ENCODE measurements at regions not wholly inside any gene's neighbourhood (a gene's known extent, or its start where the extent isn't known, plus 50 kb on each side); places are given as distances from the start of the nearest gene placed in this dataset.

DNA sequence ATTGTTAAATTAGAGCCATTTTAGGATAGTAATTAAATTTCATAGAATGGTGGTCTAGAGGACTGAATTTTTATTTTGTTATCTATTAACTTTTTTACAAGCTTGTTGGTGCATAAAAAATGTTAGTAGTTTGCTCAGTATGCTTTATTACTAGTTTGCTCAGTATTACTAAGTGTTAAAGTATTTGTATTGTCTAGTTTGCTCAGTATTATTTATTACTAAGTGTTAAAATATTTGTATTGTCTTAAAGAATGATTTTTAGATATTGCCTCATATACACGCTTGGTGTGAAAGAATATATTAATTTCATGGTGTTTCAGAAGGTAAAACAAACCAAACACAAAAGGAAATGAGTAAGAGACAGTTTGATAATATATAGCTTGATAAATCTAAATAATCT, 268.4 kb upstream of the MAGEB18 start:
- no CpG with 5 or more reads among the region's 1 CpG for WGBS, 2 experiments (ENCODE audit: extremely low coverage in 2 of 2, insufficient read length in 1 of 2)
- Histone ChIP-seq H3K4me2 (ENCODE audit: low read depth, low read length) (no peak overlapping the region), H3K4ac (ENCODE audit: low read depth, low read length) (no peak overlapping the region), H3K9ac (ENCODE audit: low read depth, low read length) (no peak overlapping the region), H2AFZ (replicated peaks; ENCODE audit: low read length, poor library complexity) (no peak overlapping the region), H2BK20ac (ENCODE audit: low read depth, low read length) (no peak overlapping the region), H4K5ac (ENCODE audit: low read depth, low read length) (no peak overlapping the region), H3K9me3 (ENCODE audit: control insufficient read depth, insufficient read depth, low read length) (0 out of 2 replicates have a peak, but pooled peaks cover 2% of the 10 kb centered on the region), H3K23ac (ENCODE audit: low read depth, low read length) (no peak overlapping the region), H2BK15ac (ENCODE audit: low read depth, low read length) (no peak overlapping the region), H3K18ac (ENCODE audit: low read depth, low read length) (no peak overlapping the region), H3K9me1 (ENCODE audit: insufficient read depth, low read length) (no peaks in the 10 kb centered on the region), H2AK5ac (ENCODE audit: low read depth, low read length) (no peak overlapping the region), H3K4me1 (ENCODE audit: control insufficient read depth, insufficient read depth, low read length) (no peaks in the 10 kb centered on the region), H3K27me3 (ENCODE audit: control insufficient read depth, insufficient read depth, low read length) (no peaks in the 10 kb centered on the region), H2BK5ac (ENCODE audit: low read depth, low read length, poor library complexity, severe bottlenecking) (no peak overlapping the region), H3K36me3 (ENCODE audit: control insufficient read depth, insufficient read depth, low read length) (no peaks in the 10 kb centered on the region), H3K79me1 (ENCODE audit: low read depth in 1 of 2, low read length in 2 of 2) (no peaks in the 10 kb centered on the region), H4K91ac (ENCODE audit: insufficient read depth, low read depth, low read length) (no peak overlapping the region), H2AK9ac (replicated peaks; ENCODE audit: low read depth, low read length, poor library complexity) (no peak overlapping the region), H4K20me1 (ENCODE audit: insufficient read depth, low read length) (no peaks in the 10 kb centered on the region), H2BK120ac (ENCODE audit: low read depth, low read length) (no peak overlapping the region), H4K8ac (ENCODE audit: low read depth in 2 of 2, low read length in 2 of 2) (no peak overlapping the region), H3K14ac (replicated peaks; ENCODE audit: low read depth, low read length) (no peak overlapping the region), H3K4me3 (ENCODE audit: insufficient read depth, low read depth, low read length) (no peak overlapping the region), H3K56ac (ENCODE audit: extremely low read depth, insufficient read depth, low read length) (no peak overlapping the region), H3K27ac (ENCODE audit: insufficient read depth, low read length) (no peak overlapping the region)
- ATAC-seq (ENCODE audit: low read depth) (no peak), DNase-seq (no peak)
- CTCF ChIA-PET, result no interaction called here
- POLR2A ChIA-PET (ENCODE audit: unreplicated experiment), result no interaction called here
- intact Hi-C loops (cut with micrococcal nuclease) (no loop called here), in situ Hi-C loops (cut with MboI; ENCODE audit: low sequenced_read_pairs) (no loop called here), dilution Hi-C loops (cut with HindIII; ENCODE audit: low sequenced_read_pairs, unreplicated experiment) (no loop called here)
- BruUV-seq (replicated peaks), result no TSS peak
- TF ChIP-seq, protein P1, sequence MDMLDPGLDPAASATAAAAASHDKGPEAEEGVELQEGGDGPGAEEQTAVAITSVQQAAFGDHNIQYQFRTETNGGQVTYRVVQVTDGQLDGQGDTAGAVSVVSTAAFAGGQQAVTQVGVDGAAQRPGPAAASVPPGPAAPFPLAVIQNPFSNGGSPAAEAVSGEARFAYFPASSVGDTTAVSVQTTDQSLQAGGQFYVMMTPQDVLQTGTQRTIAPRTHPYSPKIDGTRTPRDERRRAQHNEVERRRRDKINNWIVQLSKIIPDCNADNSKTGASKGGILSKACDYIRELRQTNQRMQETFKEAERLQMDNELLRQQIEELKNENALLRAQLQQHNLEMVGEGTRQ (IDR thresholded peaks at IDR 0.05; ENCODE audit: low read depth, low read length), result no peak

Measured in IMR-90 (cell line).